ENCODE measurements at regions not wholly inside any gene's neighbourhood (a gene's known extent, or its start where the extent isn't known, plus 50 kb on each side); places are given as distances from the start of the nearest gene placed in this dataset.

DNA sequence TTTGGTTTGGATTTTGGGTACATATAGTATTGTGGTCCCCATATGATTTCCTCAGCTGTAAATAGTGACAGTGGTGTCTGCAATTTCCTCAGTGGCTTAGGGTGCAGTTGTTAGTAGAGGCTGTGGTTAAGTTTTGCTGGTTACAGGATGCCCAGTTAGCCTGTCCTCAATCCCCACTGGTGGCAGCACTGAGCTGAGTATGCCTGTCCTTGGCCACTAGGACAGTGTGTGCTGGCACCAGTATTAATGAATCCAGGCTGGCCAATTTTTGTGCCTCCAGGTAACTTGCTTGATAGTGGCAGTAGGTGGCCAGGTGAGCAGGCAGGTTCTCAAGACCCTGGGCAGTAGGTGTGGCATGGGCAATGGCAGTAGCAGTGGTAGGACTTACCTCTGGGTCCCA lies 973.1 kb downstream of the TMEM182 start:
- no peak for DNase-seq (ENCODE audit: extremely low read depth, low read depth)

DNA sequence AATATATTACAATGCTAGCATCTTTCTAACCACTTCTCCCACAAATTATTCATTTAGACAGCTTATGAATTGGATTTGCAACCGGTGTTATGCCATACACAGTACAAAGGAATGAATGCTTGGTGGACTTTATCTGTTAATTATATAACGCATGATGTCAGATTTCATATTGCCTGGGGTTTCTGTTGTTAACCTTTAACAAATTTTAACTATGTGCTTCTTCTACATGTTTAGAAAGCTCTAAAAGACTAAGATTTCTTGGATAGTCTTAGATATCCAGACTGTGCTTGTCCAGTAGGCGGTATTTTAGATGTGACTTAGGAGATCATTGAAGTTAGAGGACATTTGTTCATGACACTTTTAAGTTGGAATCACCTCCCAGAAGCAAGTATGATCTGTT lies 976.3 kb downstream of the TMEM182 start:
- no peak for DNase-seq (ENCODE audit: extremely low read depth, low read depth)

GRCh38 chr2:103738606-103739005 lies 976.8 kb downstream of the TMEM182 start:
- no peak for DNase-seq (ENCODE audit: extremely low read depth, low read depth)

DNA sequence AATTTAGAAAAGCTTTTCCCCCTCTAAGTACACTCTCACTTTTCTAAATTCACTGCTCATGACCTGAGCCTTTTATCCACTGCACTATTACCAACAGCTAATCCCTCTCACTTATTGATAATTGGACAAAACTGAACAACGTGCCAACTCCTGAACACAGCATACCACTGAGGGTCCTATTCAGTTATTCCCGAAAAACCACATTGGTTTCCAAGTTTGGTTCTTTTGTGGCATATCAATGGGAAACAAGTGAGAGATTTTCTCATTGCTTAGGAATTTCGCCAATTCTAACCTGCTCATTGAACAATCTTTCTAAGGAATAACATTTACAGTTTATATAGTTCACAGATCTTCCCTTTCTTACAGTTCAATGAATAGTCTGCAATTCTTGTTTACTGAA lies 977.4 kb downstream of the TMEM182 start:
- DNase-seq (ENCODE audit: extremely low read depth, low read depth), result no peak

DNA sequence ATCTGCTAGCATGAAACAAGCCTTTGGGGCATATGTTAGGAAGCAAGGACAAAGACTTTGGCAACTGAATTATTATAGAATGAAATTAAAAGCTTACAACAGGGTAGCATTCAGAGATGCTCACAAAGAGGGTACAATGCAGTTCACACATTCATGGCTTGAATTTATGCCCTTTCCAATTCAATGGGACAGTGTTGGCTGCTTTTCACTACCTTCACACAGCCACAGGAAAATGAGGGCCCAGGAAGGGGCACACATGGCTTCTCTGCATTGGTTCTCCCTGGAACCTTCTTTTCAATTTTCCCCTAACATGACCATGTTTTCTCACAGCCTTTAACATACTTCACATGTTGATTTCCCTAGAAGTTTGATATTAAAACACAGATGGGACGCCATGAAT lies 978.1 kb downstream of the TMEM182 start:
- DNase-seq (ENCODE audit: extremely low read depth, low read depth), result no peak

DNA sequence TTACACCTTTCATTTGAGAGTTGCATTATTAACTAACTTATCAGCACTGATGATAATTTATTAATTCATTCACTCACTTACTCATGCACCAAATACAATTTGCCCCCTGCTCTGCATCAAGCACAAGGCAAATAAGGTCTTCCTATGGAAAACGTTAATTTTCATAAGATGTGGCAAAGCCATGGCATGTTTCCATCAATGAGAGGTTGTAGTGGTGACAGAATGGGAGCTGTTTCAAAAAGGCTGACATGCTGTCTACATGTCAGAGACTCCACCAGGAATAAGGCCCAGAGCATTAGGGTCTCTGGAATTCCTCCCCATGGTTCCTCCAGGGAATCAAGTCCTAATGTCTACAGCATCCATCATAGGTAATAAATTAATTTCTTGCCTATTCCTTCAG lies 978.8 kb downstream of the TMEM182 start:
- DNase-seq (ENCODE audit: extremely low read depth, low read depth), result no peak

DNA sequence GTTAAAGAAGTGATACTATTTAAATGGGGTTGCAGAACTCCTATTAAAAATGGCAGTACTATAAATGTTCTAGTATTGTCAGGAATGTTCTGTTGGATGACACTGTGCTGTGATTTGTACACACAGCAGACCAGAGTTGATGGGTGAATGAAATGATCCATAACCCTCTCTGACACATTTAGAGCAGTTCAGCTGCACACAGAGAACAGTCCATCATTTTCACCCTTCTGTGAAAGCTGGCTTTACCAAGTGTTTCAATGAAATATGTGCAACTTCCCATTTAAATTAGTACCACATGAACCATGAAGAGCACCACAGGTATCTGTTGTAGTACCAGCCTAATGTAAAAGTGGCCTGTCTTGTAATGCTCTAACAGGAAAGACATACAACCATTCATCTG lies 981.4 kb downstream of the TMEM182 start:
- no peak for DNase-seq (ENCODE audit: extremely low read depth, low read depth)

DNA sequence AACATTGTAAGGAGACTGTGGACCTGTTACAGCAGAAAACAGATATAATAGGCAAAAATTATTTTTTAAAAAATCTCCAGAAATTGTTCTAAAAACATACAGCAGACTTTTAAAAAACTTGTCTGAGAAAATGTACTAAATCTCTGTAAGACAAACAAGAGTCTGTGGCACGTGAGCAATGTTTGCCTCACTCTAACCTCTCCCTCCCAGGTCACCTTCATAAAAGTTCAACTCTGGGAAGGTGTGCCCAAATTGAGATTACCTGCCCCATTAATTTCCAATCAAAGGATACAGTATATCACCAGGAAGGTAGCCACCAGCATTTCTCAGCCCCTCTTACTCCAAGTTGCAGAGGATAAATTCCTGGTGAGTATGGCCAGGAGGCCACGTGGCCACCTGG lies 992.7 kb downstream of the TMEM182 start:
- DNase-seq (ENCODE audit: extremely low read depth, low read depth), result no peak

DNA sequence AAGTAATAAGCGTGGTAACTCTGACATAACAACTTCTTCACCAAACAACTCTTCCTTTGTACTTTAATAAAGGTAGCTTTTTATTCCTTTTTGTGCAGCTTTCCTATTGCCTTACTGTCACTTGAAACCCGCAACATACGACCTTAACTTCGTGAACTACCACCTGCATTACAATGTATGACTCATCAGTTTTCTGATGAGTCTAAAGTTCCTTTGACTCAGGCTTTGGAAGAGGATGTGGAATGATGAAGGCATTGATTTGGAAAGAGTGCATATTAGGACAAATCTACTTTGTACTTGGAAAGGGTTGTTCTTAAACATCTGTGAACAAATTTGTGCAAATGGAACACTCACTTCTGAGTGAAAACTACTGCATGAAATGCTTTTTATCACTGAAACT lies 1012.1 kb downstream of the TMEM182 start:
- peak; percentile 7 for DNase-seq (ENCODE audit: extremely low read depth, low read depth)

- no peak for DNase-seq (ENCODE audit: extremely low read depth, low read depth)
Measured at GRCh38 chr2:103780088-103780702, 1018.4 kb downstream of the TMEM182 start.

DNA sequence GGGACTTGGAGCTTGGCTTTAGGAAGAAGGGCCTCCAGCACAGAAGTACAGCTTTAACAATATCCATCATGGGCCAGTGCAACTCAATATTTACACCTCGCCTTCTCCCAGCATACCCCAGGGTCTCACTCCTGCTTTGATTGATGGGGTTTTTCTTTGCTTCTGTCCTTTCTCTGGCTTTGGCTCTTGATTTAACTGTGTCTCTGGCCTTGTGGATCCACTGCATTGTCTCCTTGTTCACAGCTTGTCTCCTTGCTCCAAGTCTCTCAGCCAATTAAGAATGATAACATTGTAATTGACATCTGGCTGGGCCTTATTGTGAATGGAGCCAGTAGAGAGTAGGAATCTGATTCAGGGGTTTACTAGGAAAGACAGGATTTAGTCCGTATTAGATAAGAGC lies 1019.5 kb downstream of the TMEM182 start:
- DNase-seq (ENCODE audit: extremely low read depth, low read depth), result no peak

DNA sequence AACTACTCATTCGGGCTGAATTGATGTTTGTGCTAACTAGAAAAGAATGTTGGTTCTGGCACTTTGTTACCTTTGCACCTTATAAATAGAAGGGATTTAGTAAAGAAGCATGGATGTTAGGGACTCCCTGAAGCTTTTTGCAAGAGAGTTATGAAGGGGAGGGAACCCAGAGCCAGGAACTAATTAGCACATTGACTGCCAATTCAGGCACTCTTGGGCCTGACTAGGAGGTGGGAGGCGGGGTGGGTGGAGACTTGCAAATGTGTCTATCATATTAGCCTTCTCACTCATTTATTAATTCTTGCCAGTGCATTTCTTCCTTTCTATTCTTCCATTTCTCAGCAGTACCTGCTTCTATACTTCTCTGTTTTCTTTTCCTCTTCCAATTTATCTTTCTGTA lies 1022.4 kb downstream of the TMEM182 start:
- DNase-seq (ENCODE audit: extremely low read depth, low read depth), result no peak

GRCh38 chr2:103785432-103785831 lies 1023.6 kb downstream of the TMEM182 start:
- no peak for DNase-seq (ENCODE audit: extremely low read depth, low read depth)

DNA sequence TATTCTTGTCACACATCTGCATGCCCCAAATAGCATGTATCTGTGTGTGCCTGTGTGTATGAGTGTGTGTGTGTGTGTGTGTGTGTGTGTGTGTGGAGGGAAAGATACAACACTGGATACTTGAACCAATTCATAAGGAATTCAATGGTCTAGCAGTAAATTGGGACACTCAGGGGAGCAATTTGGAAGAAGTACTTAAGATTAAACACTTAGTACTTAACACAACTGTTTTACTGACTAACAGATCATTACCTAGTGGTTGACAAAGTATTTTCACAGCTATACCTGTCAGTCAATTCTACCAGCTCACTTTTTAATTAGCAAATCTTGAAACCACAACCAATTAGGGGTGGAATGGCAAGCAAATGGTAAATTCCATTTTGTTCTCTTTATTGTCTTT lies 1024.1 kb downstream of the TMEM182 start:
- DNase-seq (ENCODE audit: extremely low read depth, low read depth), result no peak

DNA sequence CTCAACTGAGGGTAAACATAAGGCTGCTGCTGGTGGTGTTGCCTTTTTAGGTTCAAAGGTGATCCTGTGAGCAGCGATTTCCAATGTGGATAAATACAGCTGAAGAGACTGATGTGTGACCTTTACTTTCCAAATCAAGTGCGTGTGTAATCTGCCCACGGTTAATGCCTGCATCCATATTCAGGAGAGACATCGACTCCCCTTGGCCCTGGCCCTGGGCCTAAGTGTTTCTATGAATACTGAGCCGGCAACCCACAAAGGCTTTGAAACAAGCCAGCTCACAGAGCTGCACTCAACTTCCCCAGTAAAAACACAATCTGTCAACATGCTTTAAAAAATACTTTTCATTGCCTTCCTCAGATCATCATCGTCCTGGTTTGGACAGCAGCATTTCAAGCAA lies 1026.6 kb downstream of the TMEM182 start:
- no peak for DNase-seq (ENCODE audit: extremely low read depth, low read depth)

DNA sequence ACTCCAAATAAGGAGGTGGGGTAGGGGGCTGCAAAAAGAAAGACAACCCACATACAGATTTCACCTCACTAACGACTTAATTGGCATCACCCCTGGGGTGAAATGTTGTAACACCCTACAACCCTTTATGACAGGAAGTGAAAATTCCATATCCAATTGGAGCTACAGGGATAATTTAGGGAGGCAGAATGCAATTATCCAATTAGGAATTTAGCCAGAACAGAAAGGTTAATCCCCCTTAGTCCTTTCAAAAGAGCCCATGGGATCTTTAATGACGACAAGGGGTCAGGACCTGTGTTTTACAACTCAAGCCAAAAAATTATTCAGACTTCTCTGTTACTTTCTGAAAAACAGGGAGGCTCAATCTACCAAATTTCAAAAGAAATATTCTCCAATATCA lies 1027.1 kb downstream of the TMEM182 start:
- no peak for DNase-seq (ENCODE audit: extremely low read depth, low read depth)

- peak; percentile 47 for DNase-seq (ENCODE audit: extremely low read depth, low read depth)
Measured at GRCh38 chr2:103789381-103790095, 1027.7 kb downstream of the TMEM182 start.

DNA sequence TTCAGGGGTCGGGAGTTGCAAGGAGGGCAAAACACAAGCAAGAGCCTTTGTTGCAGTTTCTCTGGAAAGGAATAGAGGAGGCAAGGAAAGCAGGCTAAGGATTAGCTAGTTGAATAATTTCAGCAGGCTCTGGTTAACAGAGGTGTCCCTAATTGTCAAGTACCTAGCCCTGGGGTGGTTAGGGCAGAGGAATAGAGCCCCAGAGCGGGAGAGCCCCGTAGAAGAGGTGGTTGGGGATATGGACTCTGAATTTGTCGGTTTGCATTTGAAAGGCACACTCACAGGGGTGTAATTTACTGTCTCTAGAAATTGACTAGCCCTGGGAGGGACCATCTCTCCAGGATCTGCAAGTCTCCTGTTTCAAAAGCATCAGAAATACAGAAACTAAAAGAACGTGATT lies 1030.2 kb downstream of the TMEM182 start:
- DNase-seq (ENCODE audit: extremely low read depth, low read depth), result no peak

GRCh38 chr2:103798291-103798690 lies 1036.5 kb downstream of the TMEM182 start:
- no peak for DNase-seq (ENCODE audit: extremely low read depth, low read depth)

DNA sequence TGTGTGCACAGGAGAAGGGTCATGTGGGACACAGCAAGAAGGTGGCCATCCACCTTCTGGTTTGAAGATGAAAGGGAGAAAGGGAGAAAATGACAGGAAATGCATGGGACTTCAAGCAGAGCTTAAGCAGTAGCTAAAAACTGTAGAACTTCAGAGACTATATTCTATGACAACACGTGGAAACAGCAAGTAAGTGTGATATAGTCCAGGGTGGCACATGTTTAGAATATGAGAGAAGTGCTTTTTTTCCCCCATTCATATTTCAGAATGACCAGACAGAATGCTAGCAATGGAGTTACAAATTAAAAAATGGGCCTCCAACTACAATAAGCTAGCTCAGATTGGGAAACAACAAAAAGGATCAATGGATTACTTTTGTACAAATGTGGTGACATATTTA lies 1042.2 kb downstream of the TMEM182 start:
- no peak for DNase-seq (ENCODE audit: extremely low read depth, low read depth)

GRCh38 chr2:103805746-103806145 lies 1043.9 kb downstream of the TMEM182 start:
- DNase-seq (ENCODE audit: extremely low read depth, low read depth), result no peak

DNA sequence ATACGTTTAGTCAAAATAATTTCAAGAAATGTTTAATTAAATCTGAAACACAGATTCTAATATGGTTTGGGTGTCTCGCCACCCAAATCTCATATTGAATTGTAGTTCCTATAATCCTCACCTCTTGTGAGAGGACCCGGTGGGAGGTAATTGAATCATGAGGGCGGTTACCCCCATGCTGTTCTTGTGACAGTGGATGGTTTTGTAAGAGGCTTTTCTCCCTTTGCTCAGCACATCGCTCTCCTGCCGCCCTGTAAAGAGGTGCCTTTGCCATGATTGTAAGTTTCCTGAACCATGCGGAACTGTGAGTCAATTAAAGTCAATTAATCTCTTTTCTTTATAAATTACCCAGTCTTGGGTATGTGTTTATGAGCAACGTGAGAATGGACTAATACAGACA lies 1045.1 kb upstream of the POU3F3 start:
- no peak for DNase-seq (ENCODE audit: extremely low read depth, low read depth)

GRCh38 chr2:103809415-103809814 lies 1044.5 kb upstream of the POU3F3 start:
- no peak for DNase-seq (ENCODE audit: extremely low read depth, low read depth)

All from NCI-H460 (cell line).